GM23248 (cell line): ENCODE measurements at regions not wholly inside any gene's neighbourhood (a gene's known extent, or its start where the extent isn't known, plus 50 kb on each side); places are given as distances from the start of the nearest gene placed in this dataset.

ENCODE experiments used
- DNase-seq: peaks from one replicate; pipeline ENCODE4 v3.0.0-alpha.2; 2015
- H2AFZ ChIP-seq: fragments of 200-600 bp; sonication (generic); 2 replicates; pipeline ENCODE4 v1.6.1; 2016; ENCODE audit warnings: antibody characterized with exemption
- H3F3A ChIP-seq: fragments of 200-600 bp; sonication (generic); 2 replicates; pipeline ENCODE4 v1.6.1; 2016; ENCODE audit warnings: mild to moderate bottlenecking, antibody characterized with exemption, mixed run types; ENCODE audit not compliant: insufficient read depth
- H3K27ac ChIP-seq: fragments of 200-600 bp; sonication (generic); 2 replicates; pipeline ENCODE4 v1.5.1; 2016; ENCODE audit warnings: mild to moderate bottlenecking
- H3K27me3 ChIP-seq: fragments of 200-600 bp; sonication (generic); replicated peaks from 2 replicates; pipeline ENCODE4 v1.6.1; 2016; ENCODE audit warnings: mild to moderate bottlenecking; ENCODE audit not compliant: insufficient read depth
- H3K36me3 ChIP-seq: fragments of 200-600 bp; sonication (generic); 2 replicates; pipeline ENCODE4 v1.6.1; 2016; ENCODE audit warnings: low read depth, mild to moderate bottlenecking
- H3K4me1 ChIP-seq: fragments of 200-600 bp; sonication (generic); 2 replicates; pipeline ENCODE4 v1.6.1; 2016; ENCODE audit warnings: mild to moderate bottlenecking; ENCODE audit not compliant: insufficient read depth
- H3K4me2 ChIP-seq: fragments of 200-600 bp; sonication (generic); one replicate; pipeline ENCODE4 v1.6.1; 2016; ENCODE audit warnings: mild to moderate bottlenecking; ENCODE audit not compliant: unreplicated experiment
- H3K4me3 ChIP-seq: fragments of 200-600 bp; sonication (generic); 2 replicates; pipeline ENCODE4 v1.5.1; 2016; ENCODE audit warnings: mild to moderate bottlenecking
- H3K79me2 ChIP-seq: fragments of 200-600 bp; sonication (generic); 2 replicates; pipeline ENCODE4 v1.6.1; 2016; ENCODE audit warnings: mild to moderate bottlenecking; ENCODE audit not compliant: insufficient read depth
- H3K9ac ChIP-seq: fragments of 200-600 bp; sonication (generic); 2 replicates; pipeline ENCODE4 v1.6.1; 2016; ENCODE audit warnings: mild to moderate bottlenecking
- H3K9me2 ChIP-seq: fragments of 200-600 bp; sonication (generic); 2 replicates; pipeline ENCODE4 v1.6.1; 2016; ENCODE audit warnings: mixed run types, mild to moderate bottlenecking, moderate library complexity; ENCODE audit not compliant: insufficient read depth
- H3K9me3 ChIP-seq: fragments of 200-600 bp; sonication (generic); one replicate; pipeline ENCODE4 v1.6.1; 2017; ENCODE audit warnings: low read depth
- H4K20me1 ChIP-seq: fragments of 200-600 bp; sonication (generic); 2 replicates; pipeline ENCODE4 v1.6.0; 2016; ENCODE audit not compliant: insufficient read depth
- EZH2 ChIP-seq: fragments of 200-600 bp; sonication (generic); IDR thresholded peaks from 2 replicates; pipeline ENCODE4 v1.6.1; 2018; ENCODE audit warnings: antibody characterized with exemption, mild to moderate bottlenecking; ENCODE audit not compliant: insufficient read depth, poor library complexity, severe bottlenecking
- EZH2phosphoT487 ChIP-seq: fragments of 200-600 bp; sonication (generic); IDR thresholded peaks from 2 replicates; pipeline ENCODE4 v1.6.1; 2018; ENCODE audit warnings: antibody characterized with exemption, moderate library complexity, mild to moderate bottlenecking, low read depth; ENCODE audit not compliant: insufficient read depth
- WGBS, 2 experiments: methylation state at CpG; one replicate each; pipeline ENCODE4 v1.1.6; 2015 to 2017; ENCODE audit warnings: low lambda C conversion rate in 2 of 2, low coverage in 1 of 2; ENCODE audit errors: missing lambda C conversion rate in 2 of 2; 5-methylcytosine and 5-hydroxymethylcytosine counted together
- in situ Hi-C: fragments of 300-500 bp; cut with MboI; formaldehyde crosslinking; loops from 2 replicates; pipeline ENCODE4 v1.15.0; 2020

- Histone ChIP-seq H3K79me2 (no peaks in the 10 kb centered on the region), H3K9me3 (no peaks in the 10 kb centered on the region), H3K27ac (no peak overlapping the region), H3K4me3 (no peak overlapping the region), H2AFZ (no peak overlapping the region), H3K4me1 (no peaks in the 10 kb centered on the region), H3K36me3 (no peaks in the 10 kb centered on the region), H3F3A (no peaks in the 10 kb centered on the region), H4K20me1 (no peaks in the 10 kb centered on the region), H3K4me2 (no peak overlapping the region), H3K9ac (no peak overlapping the region), H3K27me3 (no peaks in the 10 kb centered on the region), H3K9me2 (no peaks in the 10 kb centered on the region)
- in situ Hi-C loops = no loop called here
- no peak for TF ChIP-seq EZH2
- no peak for TF ChIP-seq EZH2phosphoT487
- 12 to 14% methylated on average over 3 of the region's 3 CpGs for WGBS, 2 experiments
- DNase-seq = no peak
Observed at GRCh38 chr7:10360050-10360449, 613.6 kb upstream of the PHF14 start.

DNA sequence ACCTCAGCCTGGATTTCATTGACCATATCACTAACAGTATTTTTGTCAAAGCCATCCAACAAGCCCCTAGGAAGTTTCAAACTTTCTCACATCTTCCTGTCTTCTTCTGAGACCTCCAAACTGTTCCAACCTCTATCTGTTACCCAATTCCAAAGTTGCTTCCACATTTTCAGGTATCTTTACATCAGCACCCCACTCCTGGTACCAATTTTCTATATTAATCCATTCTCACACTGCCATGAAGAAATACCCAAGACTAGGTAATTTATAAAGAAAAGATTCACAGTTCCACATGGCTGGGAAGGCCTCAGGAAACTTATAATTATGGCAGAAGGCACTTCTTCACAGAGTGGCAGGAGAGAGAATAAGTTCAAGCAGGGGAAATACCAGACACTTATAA is 571.9 kb upstream of the PHF14 start:
- Histone ChIP-seq H3K27me3 (no peaks in the 10 kb centered on the region), H3K4me2 (no peak overlapping the region), H3K9ac (no peak overlapping the region), H3K4me3 (no peak overlapping the region), H4K20me1 (no peaks in the 10 kb centered on the region), H3K9me3 (peaks cover 5% of the 10 kb centered on the region), H3K36me3 (no peaks in the 10 kb centered on the region), H2AFZ (no peak overlapping the region), H3K27ac (no peak overlapping the region), H3F3A (no peaks in the 10 kb centered on the region), H3K4me1 (no peaks in the 10 kb centered on the region), H3K79me2 (no peaks in the 10 kb centered on the region), H3K9me2 (no peaks in the 10 kb centered on the region)
- TF ChIP-seq EZH2 (no peak), EZH2phosphoT487 (no peak)
- no peak for DNase-seq
- in situ Hi-C loops = loop anchor here (25.0 kb wide), 1 partner anchor 1989 kb away; no protein-coding TSS in a partner anchor

- no peaks in the 10 kb centered on the region for H3K9me3 ChIP-seq
- H2AFZ ChIP-seq = no peak overlapping the region
- 1 to 2% methylated on average over 3 of the region's 3 CpGs for WGBS, 2 experiments
- no peaks in the 10 kb centered on the region for H3K27me3 ChIP-seq
- no peak overlapping the region for H3K4me3 ChIP-seq
- no peaks in the 10 kb centered on the region for H3F3A ChIP-seq
- no peak overlapping the region for H3K9ac ChIP-seq
- TF ChIP-seq EZH2phosphoT487 (no peak), EZH2 (no peak)
- H3K4me2 ChIP-seq = no peak overlapping the region
- H3K27ac ChIP-seq = no peak overlapping the region
- no peaks in the 10 kb centered on the region for H3K9me2 ChIP-seq
- H3K4me1 ChIP-seq = no peaks in the 10 kb centered on the region
- in situ Hi-C loops = loop anchor here (25.0 kb wide), 1 partner anchor 2000 kb away; no protein-coding TSS in a partner anchor
- no peaks in the 10 kb centered on the region for H4K20me1 ChIP-seq
- DNase-seq = peak; percentile 53
- no peaks in the 10 kb centered on the region for H3K36me3 ChIP-seq
- no peaks in the 10 kb centered on the region for H3K79me2 ChIP-seq
Observed at GRCh38 chr7:10412422-10413019, 561.2 kb upstream of the PHF14 start.

DNA sequence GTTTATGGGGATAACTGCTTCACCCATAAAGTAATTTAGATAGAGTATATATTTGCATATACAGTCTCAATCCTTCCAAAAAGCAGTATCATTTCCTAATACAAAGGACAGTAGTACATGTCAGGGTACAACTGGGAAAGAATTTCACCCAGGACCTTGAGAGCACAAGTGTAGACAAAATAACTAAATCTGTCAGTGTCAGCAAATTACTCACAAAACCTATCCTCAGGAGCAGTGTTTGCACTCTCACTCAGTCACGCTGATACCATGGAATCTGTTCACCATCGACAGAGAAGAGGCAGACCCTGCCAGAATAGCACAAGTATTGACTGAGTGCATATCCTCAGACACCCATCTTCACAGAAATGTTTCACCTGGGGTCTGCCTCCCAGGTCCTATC is 554.7 kb upstream of the PHF14 start:
- H2AFZ ChIP-seq = no peak overlapping the region
- H3K27me3 ChIP-seq = no peaks in the 10 kb centered on the region
- H3F3A ChIP-seq = no peaks in the 10 kb centered on the region
- no peaks in the 10 kb centered on the region for H3K4me1 ChIP-seq
- no peak overlapping the region for H3K4me3 ChIP-seq
- no peaks in the 10 kb centered on the region for H4K20me1 ChIP-seq
- TF ChIP-seq EZH2phosphoT487 (no peak), EZH2 (no peak)
- H3K9ac ChIP-seq = no peak overlapping the region
- H3K79me2 ChIP-seq = no peaks in the 10 kb centered on the region
- 5 to 21% methylated on average over 2 of the region's 2 CpGs for WGBS, 2 experiments
- H3K4me2 ChIP-seq = no peak overlapping the region
- no peak for DNase-seq
- no peaks in the 10 kb centered on the region for H3K9me3 ChIP-seq
- no peaks in the 10 kb centered on the region for H3K36me3 ChIP-seq
- in situ Hi-C loops = loop anchor here (25.0 kb wide), 1 partner anchor 2007 kb away; no protein-coding TSS in a partner anchor
- H3K9me2 ChIP-seq = no peaks in the 10 kb centered on the region
- H3K27ac ChIP-seq = no peak overlapping the region

DNA sequence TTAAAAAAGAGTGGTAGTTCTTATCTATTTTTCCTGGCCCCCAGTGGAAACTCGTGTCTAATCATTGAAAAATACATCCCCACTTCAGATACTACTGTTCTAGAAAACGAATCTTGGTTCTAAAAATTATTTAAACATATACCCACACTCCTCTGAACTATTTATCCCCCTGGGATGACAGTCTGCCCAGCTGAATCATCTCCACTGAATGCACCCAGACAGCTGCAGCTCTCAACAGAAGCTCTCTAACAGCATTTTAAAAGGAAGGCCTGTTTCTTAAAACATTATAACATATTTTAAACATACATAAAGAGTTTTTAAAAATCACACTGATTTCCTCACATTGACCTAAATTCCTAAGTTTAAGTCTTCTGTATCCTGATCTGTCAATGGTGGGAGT is 544.6 kb upstream of the PHF14 start:
- H3K79me2 ChIP-seq = no peaks in the 10 kb centered on the region
- H3K9me2 ChIP-seq = no peaks in the 10 kb centered on the region; the same call in 1 of the 2 replicates
- H3F3A ChIP-seq = no peaks in the 10 kb centered on the region
- DNase-seq = no peak
- H3K9me3 ChIP-seq = no peaks in the 10 kb centered on the region
- no peak overlapping the region for H3K4me2 ChIP-seq
- H3K27me3 ChIP-seq = no peaks in the 10 kb centered on the region
- H4K20me1 ChIP-seq = no peaks in the 10 kb centered on the region
- H3K4me3 ChIP-seq = no peak overlapping the region
- in situ Hi-C loops = no loop called here
- H3K9ac ChIP-seq = no peak overlapping the region
- H2AFZ ChIP-seq = no peak overlapping the region
- H3K27ac ChIP-seq = no peak overlapping the region
- no peaks in the 10 kb centered on the region for H3K36me3 ChIP-seq
- TF ChIP-seq EZH2 (no peak), EZH2phosphoT487 (no peak)
- WGBS, 2 experiments = 2 to 4% methylated on average over 2 of the region's 2 CpGs
- no peaks in the 10 kb centered on the region for H3K4me1 ChIP-seq
